CD14-positive monocyte (primary cell): ENCODE measurements at regions not wholly inside any gene's neighbourhood (a gene's known extent, or its start where the extent isn't known, plus 50 kb on each side); places are given as distances from the start of the nearest gene placed in this dataset.

Experiments used
- DNase-seq, 3 donors: peaks; one replicate each; pipeline ENCODE4 v3.0.0-alpha.2; 2011 to 2022
- H2AFZ ChIP-seq: 2 replicates; pipeline ENCODE4 v1.6.0; 2012; ENCODE audit warnings: mild to moderate bottlenecking, low read depth, low read length, inconsistent platforms; ENCODE audit not compliant: insufficient read depth, poor library complexity, severe bottlenecking
- H3K27ac ChIP-seq, 2 donors: 1 replicate in 1 of 2; 2 replicates in 1 of 2; pipeline ENCODE4 v1.5.1; 2012 to 2013; ENCODE audit warnings: low read length in 2 of 2, control low read depth in 1 of 2, inconsistent platforms in 1 of 2, low read depth in 1 of 2, mild to moderate bottlenecking in 1 of 2
- H3K27me3 ChIP-seq, 2 donors: one replicate each; pipeline versions ENCODE4 v1.6.0 to v1.6.1; 2011 to 2013; ENCODE audit warnings: low read length in 2 of 2; ENCODE audit not compliant: control insufficient read depth in 2 of 2, insufficient read depth in 2 of 2
- H3K36me3 ChIP-seq, 2 donors: replicated peaks in 1 of 2; 1 replicate in 1 of 2; 2 replicates in 1 of 2; pipeline versions ENCODE4 v1.5.1 to v1.6.1; 2012 to 2013; ENCODE audit warnings: low read length in 2 of 2, control low read depth in 1 of 2, inconsistent platforms in 1 of 2, mild to moderate bottlenecking in 1 of 2; ENCODE audit not compliant: insufficient read depth in 2 of 2, control insufficient read depth in 1 of 2
- H3K4me1 ChIP-seq, 2 donors: 1 replicate in 1 of 2; 2 replicates in 1 of 2; pipeline versions ENCODE4 v1.5.1 to v1.6.1; 2012 to 2013; ENCODE audit warnings: low read length in 2 of 2, control low read depth in 1 of 2, inconsistent platforms in 1 of 2, mild to moderate bottlenecking in 1 of 2, moderate library complexity in 1 of 2; ENCODE audit not compliant: insufficient read depth in 2 of 2, control insufficient read depth in 1 of 2
- H3K4me2 ChIP-seq: replicated peaks from 2 replicates; pipeline ENCODE3; 2012; ENCODE audit warnings: low read length, moderate library complexity, mild to moderate bottlenecking; ENCODE audit not compliant: poor library complexity, severe bottlenecking; ENCODE audit errors: extremely low read depth
- H3K4me3 ChIP-seq, 3 experiments: fragments of 200-600 bp in 1 of 3; sonication (generic) in 1 of 3; replicated peaks in 1 of 3; 1 replicate in 2 of 3; 2 replicates in 1 of 3; pipeline ENCODE4 v1.5.1; 2011 to 2013; ENCODE audit warnings: low read length in 3 of 3, mild to moderate bottlenecking in 3 of 3, control low read depth in 2 of 3, low read depth in 2 of 3, inconsistent platforms in 1 of 3, moderate library complexity in 1 of 3
- H3K79me2 ChIP-seq: 2 replicates; pipeline ENCODE4 v1.6.0; 2012; ENCODE audit warnings: mild to moderate bottlenecking, control low read depth, inconsistent platforms, low read length, moderate library complexity; ENCODE audit not compliant: insufficient read depth
- H3K9ac ChIP-seq: 2 replicates; pipeline ENCODE4 v1.6.0; 2017; ENCODE audit warnings: low read length, mild to moderate bottlenecking; ENCODE audit not compliant: insufficient read depth, poor library complexity, severe bottlenecking
- H3K9me3 ChIP-seq, 2 donors: replicated peaks in 1 of 2; 1 replicate in 1 of 2; 2 replicates in 1 of 2; pipeline versions ENCODE4 v1.5.1 to v1.6.1; 2012 to 2013; ENCODE audit warnings: low read length in 2 of 2, control low read depth in 1 of 2; ENCODE audit not compliant: control insufficient read depth in 1 of 2, insufficient read depth in 1 of 2
- H4K20me1 ChIP-seq: 2 replicates; pipeline ENCODE4 v1.6.0; 2012; ENCODE audit warnings: mild to moderate bottlenecking, low read length, control low read depth, moderate library complexity; ENCODE audit not compliant: insufficient read depth
- H3K27ac Mint-ChIP-seq, 7 donors: one replicate each; pipeline ENCODE4 v1.8.0; 2020; ENCODE audit warnings: mild to moderate bottlenecking in 7 of 7, mixed read lengths in 7 of 7, moderate library complexity in 6 of 7, inconsistent platforms in 2 of 7
- H3K27me3 Mint-ChIP-seq, 3 donors: one replicate each; pipeline ENCODE4 v1.8.0; 2021 to 2022; ENCODE audit warnings: low read depth in 3 of 3, mild to moderate bottlenecking in 3 of 3, mixed read lengths in 3 of 3, moderate library complexity in 3 of 3, inconsistent platforms in 1 of 3
- H3K36me3 Mint-ChIP-seq, 2 donors: one replicate each; pipeline ENCODE4 v1.8.0; 2020; ENCODE audit warnings: mixed read lengths in 2 of 2, inconsistent platforms in 1 of 2, mild to moderate bottlenecking in 1 of 2
- H3K4me1 Mint-ChIP-seq: one replicate; pipeline ENCODE4 v1.8.0; 2020; ENCODE audit warnings: mild to moderate bottlenecking, mixed read lengths
- H3K4me3 Mint-ChIP-seq, 2 donors: one replicate each; pipeline ENCODE4 v1.8.0; 2020; ENCODE audit warnings: mild to moderate bottlenecking in 2 of 2, mixed read lengths in 2 of 2, moderate library complexity in 1 of 2
- H3K9me3 Mint-ChIP-seq, 7 donors: one replicate each; pipeline ENCODE4 v1.8.0; 2020 to 2022; ENCODE audit warnings: mixed read lengths in 7 of 7, mild to moderate bottlenecking in 6 of 7, moderate library complexity in 6 of 7, inconsistent platforms in 2 of 7
- WGBS: methylation state at CpG from one replicate; pipeline ENCODE4 v1.1.5; 2013; ENCODE audit warnings: missing lambda C conversion rate; ENCODE audit not compliant: insufficient coverage; 5-methylcytosine and 5-hydroxymethylcytosine counted together
- intact Hi-C, 2 donors: fragments of 100-400 bp; cut with micrococcal nuclease; formaldehyde crosslinking; loops; one replicate each; pipeline versions ENCODE4 v1.15.0 to v1.15.1; 2023
- TF ChIP-seq, protein P1 (sequence below): fragments of 200-600 bp; IDR thresholded peaks from one replicate; pipeline ENCODE4 v1.8.0; 2022; ENCODE audit warnings: antibody characterized with exemption, mild to moderate bottlenecking

DNA sequence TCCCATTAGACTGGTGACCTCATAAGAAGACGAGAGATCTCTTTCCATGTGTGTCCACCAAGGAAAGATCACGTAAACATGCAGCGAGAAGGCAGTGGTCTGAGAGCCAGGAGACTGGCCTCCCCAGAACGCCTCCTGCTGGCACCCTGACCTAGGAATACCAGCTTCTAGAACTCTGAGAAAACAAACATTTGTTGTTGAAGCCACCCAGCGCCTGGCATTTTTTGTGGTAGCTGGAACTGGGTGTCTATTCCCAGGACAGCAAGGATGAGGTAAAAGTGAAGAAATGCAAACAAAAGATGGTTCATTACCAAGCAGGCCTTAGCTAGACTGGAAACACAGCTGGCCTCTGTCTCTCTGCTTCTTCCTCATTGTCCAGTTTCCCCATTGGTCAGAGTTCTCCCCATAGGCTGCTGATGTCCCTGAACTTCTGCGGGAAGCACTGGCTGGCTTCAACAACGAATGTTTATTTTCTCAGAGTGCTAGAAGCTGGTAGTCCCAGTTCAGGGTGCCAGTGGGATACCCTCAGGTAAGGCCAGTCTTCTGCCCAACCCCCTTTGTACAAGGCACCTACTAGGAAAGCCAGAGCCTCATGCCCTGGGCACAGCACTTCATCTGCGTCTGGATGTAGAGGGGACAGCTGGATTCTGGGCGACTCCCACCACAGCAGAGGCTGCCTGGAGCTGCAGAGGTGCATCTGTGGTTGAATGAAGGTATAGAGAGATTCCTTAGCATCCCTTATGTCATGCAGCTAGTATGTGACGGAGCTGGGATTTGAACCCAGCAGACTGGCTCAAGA, 304.9 kb downstream of the TCERG1L start:
- H3K36me3 Mint-ChIP-seq: no peaks in the 10 kb centered on the region
- no peak overlapping the region for H3K4me2 ChIP-seq
- H3K4me1 Mint-ChIP-seq: no peaks in the 10 kb centered on the region

DNA sequence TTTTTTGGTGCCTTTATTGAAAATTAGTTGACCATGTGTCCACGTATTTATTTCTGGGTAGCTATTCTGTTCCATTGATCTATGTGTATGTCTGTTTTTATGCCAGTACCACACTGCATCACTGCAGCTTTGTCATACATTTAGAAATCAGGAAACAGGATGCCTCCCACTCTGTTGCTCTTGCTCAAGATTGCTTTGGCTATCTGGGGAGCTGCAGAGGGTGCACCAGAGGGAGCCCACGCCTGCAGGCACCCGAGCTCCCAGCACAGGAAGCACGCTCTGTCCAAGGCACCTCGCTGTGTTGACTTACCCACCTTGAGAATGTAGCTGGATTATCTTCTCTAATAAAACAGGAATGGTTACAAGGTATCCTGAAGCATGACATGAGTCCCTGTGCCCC, 301.7 kb downstream of the TCERG1L start:
- H3K4me3 Mint-ChIP-seq: no peak overlapping the region
- H3K27ac Mint-ChIP-seq: no peak overlapping the region
- Histone ChIP-seq H3K27me3 (no peaks in the 10 kb centered on the region), H3K4me2 (no peak overlapping the region), H3K79me2 (no peaks in the 10 kb centered on the region), H4K20me1 (no peaks in the 10 kb centered on the region), H3K9ac (no peak overlapping the region), H3K36me3 (no peaks in the 10 kb centered on the region), H3K4me1 (no peaks in the 10 kb centered on the region), H3K4me3 (no peak overlapping the region), H3K9me3 (no peaks in the 10 kb centered on the region), H3K27ac (no peak overlapping the region), H2AFZ (no peak overlapping the region)
- H3K4me1 Mint-ChIP-seq: no peaks in the 10 kb centered on the region
- DNase-seq: no peak
- 24% methylated on average over 3 of the region's 5 CpGs for WGBS
- H3K9me3 Mint-ChIP-seq: peaks cover 0 to 16% (median 5%) of the 10 kb centered on the region in 7 donors
- H3K27me3 Mint-ChIP-seq: peaks cover 0 to 2% (median 0%) of the 10 kb centered on the region in 3 donors
- H3K36me3 Mint-ChIP-seq: no peaks in the 10 kb centered on the region
- TF ChIP-seq, protein P1, sequence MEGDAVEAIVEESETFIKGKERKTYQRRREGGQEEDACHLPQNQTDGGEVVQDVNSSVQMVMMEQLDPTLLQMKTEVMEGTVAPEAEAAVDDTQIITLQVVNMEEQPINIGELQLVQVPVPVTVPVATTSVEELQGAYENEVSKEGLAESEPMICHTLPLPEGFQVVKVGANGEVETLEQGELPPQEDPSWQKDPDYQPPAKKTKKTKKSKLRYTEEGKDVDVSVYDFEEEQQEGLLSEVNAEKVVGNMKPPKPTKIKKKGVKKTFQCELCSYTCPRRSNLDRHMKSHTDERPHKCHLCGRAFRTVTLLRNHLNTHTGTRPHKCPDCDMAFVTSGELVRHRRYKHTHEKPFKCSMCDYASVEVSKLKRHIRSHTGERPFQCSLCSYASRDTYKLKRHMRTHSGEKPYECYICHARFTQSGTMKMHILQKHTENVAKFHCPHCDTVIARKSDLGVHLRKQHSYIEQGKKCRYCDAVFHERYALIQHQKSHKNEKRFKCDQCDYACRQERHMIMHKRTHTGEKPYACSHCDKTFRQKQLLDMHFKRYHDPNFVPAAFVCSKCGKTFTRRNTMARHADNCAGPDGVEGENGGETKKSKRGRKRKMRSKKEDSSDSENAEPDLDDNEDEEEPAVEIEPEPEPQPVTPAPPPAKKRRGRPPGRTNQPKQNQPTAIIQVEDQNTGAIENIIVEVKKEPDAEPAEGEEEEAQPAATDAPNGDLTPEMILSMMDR: no peak
- intact Hi-C loops: no loop called here

More for the DNA sequence above, 304.9 kb downstream of the TCERG1L start:
- peaks cover 0 to 12% (median 5%) of the 10 kb centered on the region in 7 donors for H3K9me3 Mint-ChIP-seq
- H3K79me2 ChIP-seq: no peaks in the 10 kb centered on the region
- H4K20me1 ChIP-seq: no peaks in the 10 kb centered on the region
- DNase-seq: no peak
- H2AFZ ChIP-seq: no peak overlapping the region
- no peaks in the 10 kb centered on the region for H3K9me3 ChIP-seq
- no peaks in the 10 kb centered on the region for H3K27me3 ChIP-seq
- H3K27ac ChIP-seq: no peak overlapping the region
- 89% methylated on average over 5 of the region's 10 CpGs for WGBS
- peaks cover 0 to 3% (median 0%) of the 10 kb centered on the region in 3 donors for H3K27me3 Mint-ChIP-seq
- H3K4me3 Mint-ChIP-seq: no peak overlapping the region
- intact Hi-C loops: no loop called here
- no peak overlapping the region for H3K9ac ChIP-seq
- no peaks in the 10 kb centered on the region for H3K36me3 ChIP-seq
- TF ChIP-seq, protein P1: no peak
- no peak overlapping the region for H3K27ac Mint-ChIP-seq
- H3K4me1 ChIP-seq: no peaks in the 10 kb centered on the region
- H3K4me3 ChIP-seq: no peak overlapping the region
